ENCODE measurements at regions not wholly inside any gene's neighbourhood (a gene's known extent, or its start where the extent isn't known, plus 50 kb on each side); places are given as distances from the start of the nearest gene placed in this dataset.
A peak's percentile ranks its signal among the peaks of the same experiment; 100 is the strongest.

- no peak for TF ChIP-seq USF2 (IDR thresholded peaks at IDR 0.05; ENCODE audit: low read depth, low read length)
- TF ChIP-seq USF2 (CRISPR knock-in tag; IDR thresholded peaks at IDR 0.05; ENCODE audit: borderline replicate concordance) = no peak
- no peak for TF ChIP-seq THAP11 (CRISPR knock-in tag; IDR thresholded peaks at IDR 0.05)
- peak; percentile 86 for TF ChIP-seq ARID3A (IDR thresholded peaks at IDR 0.05; ENCODE audit: low read depth, low read length)
- no peak for TF ChIP-seq NRL (CRISPR knock-in tag; IDR thresholded peaks at IDR 0.05; ENCODE audit: borderline replicate concordance)
- no peak for TF ChIP-seq ZFP62 (CRISPR knock-in tag; IDR thresholded peaks at IDR 0.05)
- peak; percentile 58; the same call in 1 of the 2 replicates for TF ChIP-seq ZNF503 (CRISPR knock-in tag; IDR thresholded peaks at IDR 0.05)
- TF ChIP-seq GLMP (CRISPR knock-in tag; IDR thresholded peaks at IDR 0.05; ENCODE audit: borderline replicate concordance) = no peak
- TF ChIP-seq XRCC5 (optimal IDR thresholded peaks at IDR 0.05; ENCODE audit: low read length) = no peak
- peak; percentile 47; the same call in 1 of the 2 replicates for TF ChIP-seq ARNTL (CRISPR knock-in tag; IDR thresholded peaks at IDR 0.05)
- TF ChIP-seq ZNF496 (CRISPR knock-in tag; IDR thresholded peaks at IDR 0.05; ENCODE audit: insufficient replicate concordance) = no peak
- TF ChIP-seq RCOR2 (CRISPR knock-in tag; IDR thresholded peaks at IDR 0.05) = peak; percentile 31; the same call in 1 of the 2 replicates
- peak; percentile 57; the same call in 1 of the 2 replicates for TF ChIP-seq ATF2 (CRISPR knock-in tag; IDR thresholded peaks at IDR 0.05)
- peak; percentile 42; the same call in 1 of the 2 replicates for TF ChIP-seq NR2F6 (IDR thresholded peaks at IDR 0.05)
- TF ChIP-seq NR2F6 (CRISPR knock-in tag; IDR thresholded peaks at IDR 0.05) = peak; percentile 55; the same call in 1 of the 2 replicates
- peak; percentile 65 for TF ChIP-seq ASH2L (IDR thresholded peaks at IDR 0.05; ENCODE audit: insufficient read length, low read depth, low read length)
- TF ChIP-seq TEAD3 (CRISPR knock-in tag; optimal IDR thresholded peaks at IDR 0.05; ENCODE audit: borderline replicate concordance) = peak; percentile 24
- no peak for TF ChIP-seq HNRNPH1 (optimal IDR thresholded peaks at IDR 0.05; ENCODE audit: low read depth, low read length)
- peak; percentile 55; the same call in 1 of the 2 replicates for TF ChIP-seq TCF7 (IDR thresholded peaks at IDR 0.05; ENCODE audit: low read depth)
- no peak for TF ChIP-seq ZNF629 (CRISPR knock-in tag; conservative IDR thresholded peaks at IDR 0.05)
- TF ChIP-seq ESRRA (CRISPR knock-in tag; IDR thresholded peaks at IDR 0.05; ENCODE audit: low read depth) = no peak
- TF ChIP-seq PCBP1 (IDR thresholded peaks at IDR 0.05; ENCODE audit: borderline replicate concordance, low read depth, low read length) = no peak
These were observed 257.5 kb upstream of the FN1 start (continued) for GRCh38 chr2:215693193-215693998.

Measured in HepG2 (cell line).